OCI-LY1 (cell line): ENCODE measurements at regions not wholly inside any gene's neighbourhood (a gene's known extent, or its start where the extent isn't known, plus 50 kb on each side); places are given as distances from the start of the nearest gene placed in this dataset.

Source experiments
- H2AFZ ChIP-seq: fragments of 200-600 bp; sonication (generic), shearing (Covaris generic); 2 replicates; pipeline ENCODE4 v1.6.0; 2014; ENCODE audit warnings: antibody characterized with exemption, mild to moderate bottlenecking, low read length
- H3F3A ChIP-seq: fragments of 200-600 bp; sonication (generic), shearing (Covaris generic); 2 replicates; pipeline ENCODE4 v1.6.0; 2014; ENCODE audit warnings: mild to moderate bottlenecking, antibody characterized with exemption, low read length, moderate library complexity; ENCODE audit not compliant: insufficient read depth
- H3K27ac ChIP-seq: fragments of 200-600 bp; sonication (generic); 2 replicates; pipeline ENCODE4 v1.5.1; 2014; ENCODE audit warnings: low read length, mixed run types, mild to moderate bottlenecking, low read depth; ENCODE audit not compliant: poor library complexity, severe bottlenecking
- H3K27me3 ChIP-seq: fragments of 200-600 bp; sonication (generic); 2 replicates; pipeline ENCODE4 v1.6.0; 2014; ENCODE audit warnings: antibody characterized with exemption, mild to moderate bottlenecking, low read length, moderate library complexity; ENCODE audit not compliant: insufficient read depth
- H3K36me3 ChIP-seq: fragments of 200-600 bp; sonication (generic); 2 replicates; pipeline ENCODE4 v1.6.1; 2014; ENCODE audit warnings: mild to moderate bottlenecking, antibody characterized with exemption, low read length, moderate library complexity, mixed read lengths; ENCODE audit not compliant: insufficient read depth
- H3K4me1 ChIP-seq: fragments of 200-600 bp; sonication (generic); 2 replicates; pipeline ENCODE4 v1.5.1; 2014; ENCODE audit warnings: mild to moderate bottlenecking, low read length, moderate library complexity; ENCODE audit not compliant: insufficient read depth, severe bottlenecking
- H3K4me2 ChIP-seq: fragments of 200-600 bp; sonication (generic), shearing (Covaris generic); 2 replicates; pipeline ENCODE4 v1.6.1; 2014; ENCODE audit warnings: low read length
- H3K4me3 ChIP-seq: fragments of 200-600 bp; sonication (generic); 2 replicates; pipeline ENCODE4 v1.5.1; 2014; ENCODE audit warnings: low read length, low read depth, mild to moderate bottlenecking, mixed read lengths; ENCODE audit not compliant: poor library complexity, severe bottlenecking
- H3K79me2 ChIP-seq: fragments of 200-600 bp; shearing (Covaris generic); 2 replicates; pipeline ENCODE4 v1.6.1; 2016; ENCODE audit warnings: mixed run types, low read length, mixed read lengths; ENCODE audit not compliant: insufficient read depth
- H3K9ac ChIP-seq: fragments of 200-600 bp; sonication (generic), shearing (Covaris generic); 2 replicates; pipeline ENCODE4 v1.6.1; 2014; ENCODE audit warnings: mild to moderate bottlenecking, low read length, mixed read lengths
- H3K9me2 ChIP-seq: fragments of 200-600 bp; sonication (generic), shearing (Covaris generic); 2 replicates; pipeline ENCODE4 v1.6.1; 2014; ENCODE audit warnings: low read depth, mild to moderate bottlenecking, low read length, mixed read lengths
- H3K9me3 ChIP-seq: fragments of 200-600 bp; shearing (Covaris generic); 2 replicates; pipeline ENCODE4 v1.6.1; 2014; ENCODE audit warnings: low read length, mixed read lengths
- H4K20me1 ChIP-seq: fragments of 200-600 bp; sonication (generic), shearing (Covaris generic); 2 replicates; pipeline ENCODE4 v1.6.0; 2016; ENCODE audit warnings: mild to moderate bottlenecking, low read length; ENCODE audit not compliant: insufficient read depth
- CTCF ChIP-seq: fragments of 200-600 bp; sonication (generic), shearing (Covaris generic); IDR thresholded peaks from 2 replicates; pipeline ENCODE4 v1.5.1; 2017; ENCODE audit warnings: mild to moderate bottlenecking, antibody characterized with exemption, low read length, moderate library complexity, mixed read lengths
- EZH2 ChIP-seq: fragments of 200-600 bp; sonication (generic), shearing (Covaris generic); IDR thresholded peaks from 2 replicates; pipeline ENCODE4 v1.8.0; 2017; ENCODE audit warnings: borderline replicate concordance, mixed run types, mild to moderate bottlenecking, antibody characterized with exemption, low read length, moderate library complexity, mixed read lengths

GRCh38 chr14:45658226-45658916, 405.4 kb upstream of the MIS18BP1 start:
- Histone ChIP-seq H3F3A (no peaks in the 10 kb centered on the region), H2AFZ (no peak overlapping the region), H4K20me1 (no peaks in the 10 kb centered on the region), H3K27me3 (no peaks in the 10 kb centered on the region), H3K4me1 (no peaks in the 10 kb centered on the region), H3K9ac (no peak overlapping the region), H3K9me2 (no peaks in the 10 kb centered on the region), H3K4me3 (no peak overlapping the region), H3K36me3 (no peaks in the 10 kb centered on the region), H3K9me3 (no peaks in the 10 kb centered on the region), H3K4me2 (no peak overlapping the region), H3K79me2 (no peaks in the 10 kb centered on the region), H3K27ac (no peak overlapping the region)
- TF ChIP-seq EZH2 (no peak), CTCF (no peak)

- H3K9me2 ChIP-seq, result no peaks in the 10 kb centered on the region
- no peak overlapping the region for H3K27ac ChIP-seq
- H3K79me2 ChIP-seq, result no peaks in the 10 kb centered on the region
- no peaks in the 10 kb centered on the region for H3K36me3 ChIP-seq
- H4K20me1 ChIP-seq, result no peaks in the 10 kb centered on the region
- no peaks in the 10 kb centered on the region for H3K27me3 ChIP-seq
- TF ChIP-seq CTCF (no peak), EZH2 (no peak)
- H2AFZ ChIP-seq, result no peak overlapping the region
- no peaks in the 10 kb centered on the region for H3K9me3 ChIP-seq
- no peaks in the 10 kb centered on the region for H3K4me1 ChIP-seq
- H3K4me3 ChIP-seq, result no peak overlapping the region
- H3K4me2 ChIP-seq, result no peak overlapping the region
- no peaks in the 10 kb centered on the region for H3F3A ChIP-seq
- no peak overlapping the region for H3K9ac ChIP-seq
Observed at GRCh38 chr14:45651890-45652289, 398.9 kb upstream of the MIS18BP1 start.

GRCh38 chr14:45650754-45651153, 397.8 kb upstream of the MIS18BP1 start:
- Histone ChIP-seq H3K79me2 (no peaks in the 10 kb centered on the region), H3K4me2 (no peak overlapping the region), H3K9me2 (no peaks in the 10 kb centered on the region), H3K27me3 (no peaks in the 10 kb centered on the region), H3K4me3 (no peak overlapping the region), H3K4me1 (no peaks in the 10 kb centered on the region), H2AFZ (no peak overlapping the region), H3K36me3 (no peaks in the 10 kb centered on the region), H3F3A (no peaks in the 10 kb centered on the region), H3K9ac (no peak overlapping the region), H3K27ac (no peak overlapping the region), H4K20me1 (no peaks in the 10 kb centered on the region), H3K9me3 (no peaks in the 10 kb centered on the region)
- TF ChIP-seq CTCF (peak; percentile 44), EZH2 (no peak)
